ENCODE measurements at regions not wholly inside any gene's neighbourhood (a gene's known extent, or its start where the extent isn't known, plus 50 kb on each side); places are given as distances from the start of the nearest gene placed in this dataset.
"Not testable (repeated sequence)": the region's sequence is repeated elsewhere in the genome, so short reads cannot be mapped to it uniquely, and the experiment has no call there.

DNA sequence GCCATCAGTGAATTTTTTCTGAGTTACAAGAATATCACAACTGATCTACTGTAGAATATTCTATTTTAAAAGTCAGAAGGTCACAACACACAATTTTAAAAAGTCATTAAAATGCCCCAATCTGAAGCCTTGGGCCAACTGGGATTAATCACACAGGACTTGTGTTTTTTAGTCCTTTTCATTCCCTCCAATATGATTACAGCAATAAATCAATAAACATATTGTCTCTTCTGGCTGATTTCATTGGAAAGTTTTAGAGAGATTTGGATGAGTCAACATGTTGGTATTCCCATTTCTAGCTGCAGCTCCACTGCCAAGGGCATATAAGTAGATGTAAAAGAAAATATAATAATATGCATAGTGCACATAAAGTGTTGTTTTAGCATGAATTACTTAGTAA lies 85.8 kb downstream of the NIBAN1 start:
- DNase-seq (ENCODE audit: low read depth) = peak; percentile 47

GRCh38 chr1:184882957-184883815 lies 91.1 kb downstream of the NIBAN1 start:
- DNase-seq (ENCODE audit: low read depth) = no peak

GRCh38 chr1:184881941-184882913 lies 92.1 kb downstream of the NIBAN1 start:
- peak; percentile 67 for DNase-seq (ENCODE audit: low read depth)

GRCh38 chr1:184879876-184880557 lies 94.3 kb downstream of the NIBAN1 start:
- no peak for DNase-seq (ENCODE audit: low read depth)

- no peak for DNase-seq (ENCODE audit: low read depth)
Observed at GRCh38 chr1:184878602-184879001, 95.7 kb downstream of the NIBAN1 start.

GRCh38 chr1:184878002-184878401 lies 96.3 kb downstream of the NIBAN1 start:
- no peak for DNase-seq (ENCODE audit: low read depth)

DNA sequence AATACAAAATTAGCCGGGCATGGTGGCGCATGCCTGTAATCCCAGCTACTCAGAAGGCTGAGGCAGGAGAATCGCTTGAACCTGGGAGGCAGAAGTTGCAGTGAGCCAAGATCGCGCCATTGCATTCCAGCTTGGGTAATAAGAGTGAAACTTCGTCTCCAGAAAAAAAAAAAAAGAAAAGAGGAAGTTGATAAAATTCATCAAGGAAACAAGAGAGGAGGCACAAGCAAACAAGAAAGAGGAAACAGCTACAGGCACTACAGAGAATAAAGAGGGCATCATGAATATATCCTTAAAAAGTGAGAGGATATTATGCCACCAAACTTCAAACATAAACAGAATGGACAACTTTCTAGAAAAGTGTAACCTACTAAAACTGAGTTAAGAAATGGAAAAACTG lies 98.3 kb downstream of the NIBAN1 start:
- DNase-seq (ENCODE audit: low read depth) = not testable (repeated sequence)

- DNase-seq (ENCODE audit: low read depth) = no peak
Observed at GRCh38 chr1:184875218-184875617, 99.1 kb downstream of the NIBAN1 start.

- no peak for DNase-seq (ENCODE audit: low read depth)
Observed at GRCh38 chr1:184870319-184870718, 104.0 kb downstream of the NIBAN1 start.

DNA sequence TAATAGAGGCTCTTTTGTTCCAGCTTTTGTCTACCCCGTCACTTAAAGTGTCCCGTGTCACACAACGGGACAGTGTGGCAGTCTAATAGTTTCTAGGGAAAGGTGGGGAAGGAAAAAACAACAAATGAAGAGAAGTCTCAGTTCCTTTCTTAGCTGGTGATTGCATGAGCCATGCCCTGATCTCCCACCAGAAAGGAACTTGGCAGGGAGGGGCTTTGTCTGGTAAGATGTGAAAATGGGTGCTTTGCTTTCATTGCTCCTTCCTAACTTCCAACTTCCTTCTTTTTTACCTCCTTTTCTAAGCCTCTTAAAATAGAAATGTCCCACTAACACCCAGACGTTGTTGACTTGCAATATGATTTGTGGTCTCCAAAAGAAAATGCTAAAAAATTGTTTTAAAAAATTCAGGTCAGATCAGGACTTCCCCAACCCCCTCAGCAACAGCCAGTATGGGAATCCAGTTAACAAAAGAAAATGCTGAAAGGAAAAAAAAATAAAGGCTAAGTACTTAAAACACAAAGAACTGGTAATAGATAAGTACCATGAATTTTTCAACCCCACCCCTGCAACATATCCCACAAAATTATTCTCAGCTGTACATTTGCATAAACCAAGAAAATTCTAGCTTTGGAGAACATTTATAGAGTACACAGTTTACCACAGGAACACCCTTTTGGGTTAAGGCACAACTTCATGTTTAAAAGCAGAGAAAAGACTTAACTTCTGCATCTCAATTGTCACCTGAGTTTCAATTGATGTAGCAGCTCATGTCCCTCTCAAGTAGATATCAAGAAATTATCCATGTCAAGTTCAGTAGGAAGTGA lies 106.2 kb downstream of the NIBAN1 start:
- DNase-seq (ENCODE audit: low read depth) = no peak

GRCh38 chr1:184866991-184867788 lies 107.1 kb downstream of the NIBAN1 start:
- DNase-seq (ENCODE audit: low read depth) = peak; percentile 81

GRCh38 chr1:184866586-184866985 lies 107.7 kb downstream of the NIBAN1 start:
- DNase-seq (ENCODE audit: low read depth) = no peak

GRCh38 chr1:184865831-184866230 lies 108.5 kb downstream of the NIBAN1 start:
- no peak for DNase-seq (ENCODE audit: low read depth)

- no peak for DNase-seq (ENCODE audit: low read depth)
Observed at GRCh38 chr1:184861755-184862336, 107.2 kb upstream of the EDEM3 start.

- DNase-seq (ENCODE audit: low read depth) = no peak
Observed at GRCh38 chr1:184860985-184861754, 106.5 kb upstream of the EDEM3 start.

DNA sequence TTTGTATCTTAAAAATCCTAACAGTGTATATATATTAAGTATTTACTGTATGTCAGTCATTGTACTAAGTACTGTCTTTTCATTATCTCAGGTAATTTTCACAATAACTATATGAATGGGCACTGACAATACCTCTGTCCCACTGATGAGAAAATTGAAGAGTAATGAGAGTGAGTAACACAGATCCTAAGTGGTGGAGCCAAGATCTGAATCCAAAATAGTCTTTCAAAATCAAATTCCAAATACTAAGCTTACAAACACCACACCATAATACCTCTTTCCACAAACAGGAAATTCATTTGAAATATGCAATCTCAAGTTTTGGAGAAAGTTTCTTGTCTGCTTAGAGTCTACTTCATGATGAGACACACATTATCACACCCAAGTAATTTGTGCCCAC lies 105.9 kb upstream of the EDEM3 start:
- no peak for DNase-seq (ENCODE audit: low read depth)

DNA sequence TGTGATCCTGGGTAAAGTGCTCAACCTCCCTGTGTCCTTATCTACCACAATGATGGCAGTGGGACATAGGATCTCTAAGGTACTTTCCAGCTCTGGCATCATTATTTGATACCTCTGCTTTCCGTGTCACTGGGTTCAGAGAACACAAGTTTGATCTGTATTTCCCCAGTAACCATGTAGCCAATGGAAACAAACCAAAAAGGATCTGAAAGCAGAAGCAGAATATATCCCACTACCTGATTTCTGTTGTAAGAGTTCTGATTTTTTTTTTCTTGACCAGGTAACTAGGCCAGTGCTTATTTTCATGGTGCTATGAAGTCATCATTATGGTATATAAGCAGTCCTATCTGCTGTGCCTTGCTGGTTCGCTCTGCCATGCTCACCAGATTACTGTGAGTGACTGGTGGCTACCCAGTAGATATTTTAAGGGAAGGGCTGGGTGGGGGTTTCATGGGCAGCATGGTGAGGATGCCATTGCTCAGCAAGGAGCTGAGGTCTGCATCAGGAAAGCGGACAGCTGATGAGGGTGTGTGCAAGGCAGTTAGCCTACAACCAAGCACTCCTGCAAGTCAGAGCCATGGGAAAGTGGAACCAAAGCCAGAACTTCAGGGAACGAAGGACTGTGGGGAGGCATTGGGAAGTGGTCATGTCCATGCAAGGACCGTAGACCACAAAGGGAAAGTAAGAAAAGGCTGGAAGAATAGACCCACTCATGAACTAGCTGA lies 104.9 kb upstream of the EDEM3 start:
- DNase-seq (ENCODE audit: low read depth) = no peak

- DNase-seq (ENCODE audit: low read depth) = no peak
Observed at GRCh38 chr1:184858288-184858687, 103.6 kb upstream of the EDEM3 start.

Data from GM04504 (cell line).